ENCODE measurements at regions not wholly inside any gene's neighbourhood (a gene's known extent, or its start where the extent isn't known, plus 50 kb on each side); places are given as distances from the start of the nearest gene placed in this dataset.
"Not testable (repeated sequence)": the region's sequence is repeated elsewhere in the genome, so short reads cannot be mapped to it uniquely, and the experiment has no call there.

DNA sequence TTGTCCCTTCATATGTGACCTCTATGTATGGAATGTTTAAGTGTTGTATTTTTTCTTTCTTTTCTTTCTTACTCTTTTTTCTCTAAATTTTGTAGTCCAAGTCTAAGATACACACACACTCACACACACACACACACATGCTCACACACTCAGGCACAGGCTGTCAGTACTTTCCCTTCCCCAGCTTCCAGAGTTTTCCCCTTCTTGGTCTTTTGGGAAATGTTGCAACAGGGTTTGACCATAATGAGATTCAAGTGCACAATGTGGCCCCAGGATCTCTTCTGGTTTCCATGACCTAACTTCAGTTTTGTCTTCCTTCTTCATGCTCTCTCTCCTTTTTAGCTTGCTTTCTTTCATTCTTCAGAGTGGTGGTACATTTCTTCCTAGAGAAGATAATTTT lies 289.8 kb upstream of the FOXF1 start:
- no peak for DNase-seq

DNA sequence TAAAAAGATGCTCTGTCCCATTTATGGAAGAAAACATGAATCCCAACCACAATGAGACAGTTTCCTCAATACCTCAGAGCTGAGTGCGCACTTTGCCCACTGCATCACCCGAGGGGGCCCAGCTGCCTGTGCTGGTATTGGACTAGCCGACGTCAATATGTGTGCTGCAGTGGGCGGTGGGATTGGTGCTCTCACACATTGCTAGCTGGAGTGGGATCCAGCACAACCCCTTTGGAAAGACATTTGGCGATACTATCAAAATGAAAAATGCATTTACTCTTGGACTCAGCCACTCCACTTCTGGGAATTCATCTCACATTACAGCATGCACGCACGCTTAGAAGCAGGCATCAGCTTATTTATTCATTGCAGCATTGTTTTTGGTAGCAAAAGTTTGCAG lies 289.2 kb upstream of the FOXF1 start:
- DNase-seq, result no peak

DNA sequence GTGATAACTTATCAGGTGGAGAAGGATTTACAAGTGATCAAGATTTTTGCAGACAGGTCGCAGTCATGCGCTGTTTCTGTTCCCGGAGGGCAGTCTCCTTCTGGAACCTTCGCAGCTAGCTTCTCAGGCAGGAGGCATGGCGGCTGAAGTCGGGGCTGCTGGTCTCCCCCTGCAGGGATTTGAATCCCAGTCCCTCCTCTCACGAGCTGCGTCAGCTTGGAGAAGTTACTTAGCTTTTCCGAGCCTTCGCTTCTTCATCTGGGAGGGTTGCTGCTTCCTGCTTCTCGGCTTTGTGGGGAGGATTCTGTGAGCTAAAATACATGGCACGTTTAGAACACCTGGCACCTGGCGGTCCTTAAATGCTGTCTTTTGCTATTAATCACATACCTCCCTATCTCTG lies 287.8 kb upstream of the FOXF1 start:
- DNase-seq, result no peak

DNA sequence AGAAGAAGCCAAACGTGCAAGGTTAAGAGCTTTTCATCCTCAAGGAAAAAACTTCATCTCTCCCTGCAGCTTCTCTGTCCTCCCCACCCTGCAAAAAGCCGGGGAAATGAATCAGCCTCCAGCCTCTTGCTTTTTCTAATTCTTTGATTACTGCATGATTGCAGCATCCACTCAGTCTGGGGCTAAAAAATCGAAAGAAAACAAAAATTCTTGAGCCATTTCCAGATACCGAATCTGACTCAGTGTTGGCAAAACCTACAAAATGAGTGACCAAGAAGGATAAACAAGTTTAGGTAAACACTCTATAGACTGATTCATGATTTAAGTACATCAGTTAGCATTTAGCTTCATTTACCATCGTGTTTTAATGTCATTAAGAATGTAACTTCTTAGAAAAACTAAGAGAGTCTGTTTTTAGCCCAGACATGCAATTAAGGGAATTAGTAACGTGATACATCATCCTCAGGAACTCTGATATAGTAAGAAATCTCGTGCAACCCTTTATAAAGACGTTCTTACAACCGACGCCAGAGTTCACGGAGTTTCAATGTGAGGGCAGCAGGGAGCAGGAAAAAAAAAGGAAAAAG lies 287.3 kb upstream of the FOXF1 start:
- DNase-seq, result no peak

DNA sequence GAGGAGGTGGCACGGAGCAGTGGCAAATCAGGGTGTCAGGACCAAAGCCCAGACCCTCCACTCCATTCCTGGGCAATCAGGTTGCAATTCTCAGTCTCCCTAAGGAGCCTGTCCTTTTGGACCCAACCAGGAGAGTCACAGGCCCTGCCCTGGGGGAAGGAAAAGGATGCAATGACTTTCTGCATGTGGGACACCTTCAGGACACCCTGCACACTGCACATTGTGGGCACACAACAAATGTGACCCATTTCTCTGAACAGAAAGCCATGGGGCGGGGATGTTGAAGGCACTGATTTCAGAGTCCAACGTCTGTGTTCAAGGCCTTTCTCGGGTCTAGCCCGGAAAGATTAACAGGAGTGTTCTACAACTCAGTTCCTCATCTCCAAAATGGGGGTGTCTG lies 286.2 kb upstream of the FOXF1 start:
- DNase-seq, result no peak

DNA sequence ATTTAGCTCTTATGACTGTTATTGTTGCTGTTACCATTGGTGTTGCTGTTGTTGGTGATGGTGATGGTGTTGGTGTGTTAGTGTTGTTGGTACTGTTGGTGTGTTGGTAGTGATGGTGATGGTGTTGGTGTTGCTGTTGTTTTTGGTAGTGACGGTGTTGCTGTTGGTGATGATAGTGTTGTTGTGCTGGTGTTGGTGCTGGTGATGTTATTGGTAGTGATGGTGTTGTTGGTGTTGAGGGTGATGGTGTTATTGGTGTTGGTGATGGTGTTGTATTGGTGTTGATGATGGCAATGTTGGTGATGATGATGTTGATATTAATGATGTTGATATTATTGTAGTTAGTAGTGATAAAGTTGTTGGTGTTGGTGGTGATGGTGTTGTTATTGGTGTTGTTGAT lies 285.7 kb upstream of the FOXF1 start:
- no peak for DNase-seq

DNA sequence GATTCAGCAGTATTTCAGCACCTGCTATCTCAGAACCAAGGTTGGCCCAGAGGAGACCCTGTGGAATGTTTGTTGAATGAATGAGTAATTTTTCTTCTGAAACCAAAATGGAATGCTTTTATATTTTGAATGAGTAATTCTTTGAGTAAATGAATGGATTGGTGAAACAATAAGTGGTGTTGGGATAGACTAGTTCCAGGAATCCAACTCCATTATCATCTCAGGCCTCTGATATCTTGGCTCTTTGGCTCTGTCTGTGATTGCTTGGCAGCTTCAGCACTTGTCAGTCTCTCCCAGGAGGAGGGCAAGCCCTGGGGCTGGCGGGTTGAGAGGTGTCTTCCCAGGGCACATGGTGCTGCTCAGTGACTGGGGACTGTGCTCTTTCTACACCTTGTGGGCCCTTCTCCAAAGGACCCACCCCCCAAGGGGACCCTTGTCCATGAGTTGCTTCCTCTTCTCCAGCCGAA lies 284.4 kb upstream of the FOXF1 start:
- no peak for DNase-seq

DNA sequence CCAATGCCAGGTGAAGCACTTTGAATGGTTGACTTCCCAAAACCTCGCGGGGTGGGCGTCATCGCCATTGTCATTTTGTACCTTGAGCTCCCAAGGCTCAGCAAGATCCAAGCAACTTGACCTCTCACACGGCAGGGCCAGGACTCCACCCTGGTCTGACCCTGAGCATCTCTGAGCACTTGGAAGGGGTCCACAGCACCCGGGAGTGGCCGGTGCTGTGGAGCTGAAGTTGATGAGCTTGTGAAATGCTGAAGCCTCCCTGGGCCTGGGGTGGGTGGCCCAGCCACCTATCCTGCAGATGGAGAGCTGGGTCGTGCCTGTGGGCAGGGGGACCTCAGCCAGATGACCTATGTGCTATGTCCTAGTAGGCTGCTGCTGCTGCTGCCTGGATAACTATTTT lies 283.3 kb upstream of the FOXF1 start:
- DNase-seq, result no peak

DNA sequence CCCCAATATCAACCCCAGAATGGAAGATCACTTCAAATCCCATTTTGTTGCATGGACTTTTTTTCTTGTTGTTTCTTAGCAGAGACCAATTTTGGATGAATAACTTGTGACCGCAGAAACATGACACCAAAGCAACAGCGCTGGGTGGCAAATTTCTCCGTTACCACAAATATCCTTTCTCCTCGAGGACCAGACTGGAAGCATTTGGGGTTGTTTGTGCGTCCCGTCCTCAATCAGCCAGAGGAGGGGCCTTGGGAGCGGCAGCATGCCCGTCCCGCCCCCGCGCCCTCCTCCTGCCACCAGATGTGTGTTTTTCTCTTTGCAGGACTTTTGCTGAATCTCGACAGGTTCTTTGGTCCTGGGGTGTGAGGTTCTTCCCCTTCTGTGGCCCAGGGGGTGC lies 282.5 kb upstream of the FOXF1 start:
- no peak for DNase-seq

DNA sequence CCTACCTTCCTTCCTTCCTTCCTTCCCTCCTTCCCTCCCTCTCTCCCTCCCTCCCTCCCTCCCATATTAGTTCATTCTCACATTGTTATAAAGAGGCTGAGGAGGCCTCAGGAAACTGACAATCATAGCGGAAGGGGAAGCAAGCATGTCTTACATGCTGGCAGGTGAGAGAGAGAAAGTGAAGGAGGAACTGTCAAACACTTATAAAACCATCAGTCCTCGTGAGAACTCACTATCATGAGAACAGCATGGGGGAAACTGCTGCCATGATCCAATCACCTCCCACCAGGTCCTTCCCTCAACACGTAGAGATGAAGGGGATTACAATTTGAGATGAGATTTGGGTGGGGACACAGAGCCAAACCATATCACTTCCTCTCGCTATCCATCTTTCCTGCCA lies 281.6 kb upstream of the FOXF1 start:
- no peak for DNase-seq

DNA sequence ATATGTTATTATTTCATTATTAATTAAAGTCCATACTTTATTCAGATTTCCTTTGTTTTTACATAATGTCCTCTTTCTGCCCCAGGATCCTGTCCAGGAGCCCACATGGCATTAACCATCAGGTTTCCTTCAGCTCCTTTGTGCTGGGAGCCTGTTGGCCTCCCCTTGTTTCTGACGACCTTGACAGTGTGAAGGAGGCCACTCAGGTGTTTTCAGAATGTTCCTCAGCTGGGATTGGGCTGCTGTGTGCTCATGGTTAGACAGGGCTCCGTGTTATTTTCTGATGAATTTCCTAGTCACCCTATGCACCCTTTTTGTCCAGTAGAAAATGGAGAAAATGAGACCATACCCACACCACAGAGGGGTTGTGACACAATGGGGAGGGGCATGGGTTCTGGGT lies 281.0 kb upstream of the FOXF1 start:
- no peak for DNase-seq

DNA sequence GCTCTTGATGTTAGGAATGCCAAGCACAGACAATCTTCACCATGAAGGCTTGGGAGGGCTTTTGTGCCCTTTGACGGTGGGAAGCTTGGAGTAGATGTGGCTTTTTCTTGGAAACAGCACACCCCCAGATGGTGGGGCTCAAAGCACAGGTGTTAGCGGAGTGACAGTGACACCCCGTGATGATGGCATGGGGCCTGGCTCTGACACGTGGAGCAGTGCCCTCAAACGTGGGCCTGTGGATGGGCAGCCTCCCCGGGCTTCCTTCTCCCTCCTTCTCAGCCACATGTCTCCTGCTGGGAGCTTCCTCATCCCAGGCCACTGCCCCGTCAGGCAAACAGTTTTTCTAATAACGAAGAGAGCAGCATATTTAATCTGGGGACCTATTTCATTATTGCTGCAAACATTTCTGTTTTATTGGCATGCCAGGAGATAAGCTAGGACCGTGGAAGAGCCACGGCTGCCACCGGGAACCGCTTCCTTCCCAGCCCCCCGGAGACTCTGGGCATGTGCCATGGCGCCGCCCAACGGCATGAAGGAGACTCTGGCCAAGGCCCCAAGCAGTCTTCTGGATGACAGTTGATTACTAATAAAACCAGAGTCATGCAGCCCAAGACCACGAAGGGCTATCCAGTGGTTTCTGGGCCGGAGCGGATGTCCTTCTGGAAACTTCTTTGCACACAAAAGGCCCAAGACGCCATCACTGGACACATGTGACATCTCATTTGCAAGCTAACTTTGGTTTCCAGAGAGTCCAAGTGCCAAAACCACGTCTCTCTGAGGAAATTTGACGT lies 280.3 kb upstream of the FOXF1 start:
- no peak for DNase-seq

DNA sequence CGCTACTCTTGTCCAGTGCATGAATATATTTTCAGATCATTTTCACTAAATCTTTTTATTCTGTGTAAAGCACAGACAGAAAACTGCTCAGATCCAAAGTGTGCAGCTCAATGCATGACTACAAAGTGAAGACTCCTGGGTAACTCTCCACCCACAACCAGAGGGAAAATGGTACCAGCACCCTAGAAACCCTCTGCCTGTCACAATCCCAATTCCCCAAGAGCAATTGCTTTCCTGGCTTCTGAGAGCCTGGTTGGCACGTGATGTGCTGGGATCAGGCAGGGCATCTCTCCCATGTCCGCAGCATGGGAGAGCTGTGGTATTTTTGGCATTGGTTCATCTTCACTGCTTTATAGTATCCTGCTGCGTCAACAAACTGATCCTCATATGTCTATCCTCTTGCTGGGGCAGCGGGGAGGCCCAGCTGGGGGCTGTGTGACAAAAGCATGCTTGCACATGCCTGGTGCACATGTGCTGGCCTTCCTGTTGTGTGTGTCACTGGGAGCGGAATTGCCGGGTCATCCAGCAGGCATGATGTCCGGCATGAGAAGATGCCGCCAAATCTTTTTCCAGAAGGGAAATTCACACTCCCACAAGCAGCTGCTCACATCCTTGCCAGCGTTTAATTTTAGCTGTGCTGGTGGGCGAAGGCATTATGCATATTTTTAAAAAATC lies 278.9 kb upstream of the FOXF1 start:
- DNase-seq, result no peak

DNA sequence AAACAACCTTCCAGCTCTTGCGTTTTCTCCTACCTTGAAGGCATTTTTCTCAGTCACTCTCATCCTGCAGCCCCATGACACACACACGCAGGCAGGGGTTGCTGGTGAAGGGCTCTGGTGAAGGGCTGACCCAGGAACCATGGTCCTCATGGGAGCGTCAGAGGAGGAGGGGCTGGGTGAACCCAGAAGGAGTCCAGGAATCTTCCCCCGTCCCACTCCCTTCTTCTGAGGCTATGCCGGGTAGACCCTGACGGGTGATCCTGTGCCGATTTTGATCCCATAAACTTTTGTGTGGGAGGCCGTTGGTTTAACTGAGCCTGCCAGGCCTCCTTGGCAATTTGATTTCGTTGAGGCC lies 278.4 kb upstream of the FOXF1 start:
- no peak for DNase-seq

DNA sequence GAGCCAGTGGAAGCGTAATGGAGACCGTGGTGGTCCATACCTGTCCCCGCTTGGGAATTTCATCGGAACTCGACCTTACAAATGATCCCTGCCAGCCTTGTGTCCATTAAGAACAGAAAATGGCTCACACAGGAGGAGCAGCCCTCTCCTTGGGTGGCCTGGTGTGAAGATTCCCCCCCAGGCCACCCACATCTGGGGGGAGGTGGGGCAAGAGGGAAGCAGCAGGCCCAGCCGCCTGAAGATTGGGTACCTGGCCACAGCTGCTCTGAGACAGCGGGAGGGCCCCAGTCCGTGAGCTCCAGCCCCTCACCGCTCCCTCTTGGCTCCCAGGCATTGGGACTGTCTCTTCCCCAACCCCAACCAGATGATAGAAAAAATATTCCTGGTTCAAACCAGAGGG lies 277.8 kb upstream of the FOXF1 start:
- DNase-seq, result no peak

DNA sequence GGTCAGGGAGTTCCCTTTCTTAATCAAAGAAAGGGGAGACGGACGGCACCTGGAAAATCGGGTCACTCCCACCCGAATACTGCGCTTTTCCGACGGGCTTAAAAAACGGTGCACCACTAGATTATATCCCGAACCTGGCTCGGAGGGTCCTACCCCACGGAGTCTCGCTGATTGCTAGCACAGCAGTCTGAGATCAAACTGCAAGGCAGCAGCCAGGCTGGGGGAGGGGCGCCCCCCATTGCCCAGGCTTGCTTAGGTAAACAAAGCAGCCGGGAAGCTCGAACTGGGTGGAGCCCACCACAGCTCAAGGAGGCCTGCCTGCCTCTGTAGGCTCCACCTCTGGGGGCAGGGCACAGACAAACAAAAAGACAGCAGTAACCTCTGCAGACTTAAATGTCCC lies 276.8 kb upstream of the FOXF1 start:
- DNase-seq, result not testable (repeated sequence)

DNA sequence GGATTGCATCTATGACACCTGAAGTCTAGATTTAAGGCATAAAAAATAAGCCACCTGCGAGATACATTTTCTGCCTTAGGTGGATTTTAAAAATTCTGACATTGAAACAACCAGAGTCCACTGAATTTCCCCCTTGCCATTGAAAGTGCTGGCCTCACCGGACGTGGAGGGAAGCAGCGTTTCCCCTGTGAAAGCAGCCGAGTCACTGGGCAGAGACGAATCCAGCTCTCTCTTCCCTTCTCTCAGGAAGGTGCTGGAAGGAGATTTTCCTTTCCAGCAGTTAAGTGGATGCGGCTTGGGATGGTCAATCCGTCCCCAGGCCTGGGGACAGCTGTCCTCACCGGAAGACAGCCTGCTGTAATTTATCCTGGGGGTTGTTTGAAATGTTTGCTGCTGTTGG lies 270.9 kb upstream of the FOXF1 start:
- no peak for DNase-seq

DNA sequence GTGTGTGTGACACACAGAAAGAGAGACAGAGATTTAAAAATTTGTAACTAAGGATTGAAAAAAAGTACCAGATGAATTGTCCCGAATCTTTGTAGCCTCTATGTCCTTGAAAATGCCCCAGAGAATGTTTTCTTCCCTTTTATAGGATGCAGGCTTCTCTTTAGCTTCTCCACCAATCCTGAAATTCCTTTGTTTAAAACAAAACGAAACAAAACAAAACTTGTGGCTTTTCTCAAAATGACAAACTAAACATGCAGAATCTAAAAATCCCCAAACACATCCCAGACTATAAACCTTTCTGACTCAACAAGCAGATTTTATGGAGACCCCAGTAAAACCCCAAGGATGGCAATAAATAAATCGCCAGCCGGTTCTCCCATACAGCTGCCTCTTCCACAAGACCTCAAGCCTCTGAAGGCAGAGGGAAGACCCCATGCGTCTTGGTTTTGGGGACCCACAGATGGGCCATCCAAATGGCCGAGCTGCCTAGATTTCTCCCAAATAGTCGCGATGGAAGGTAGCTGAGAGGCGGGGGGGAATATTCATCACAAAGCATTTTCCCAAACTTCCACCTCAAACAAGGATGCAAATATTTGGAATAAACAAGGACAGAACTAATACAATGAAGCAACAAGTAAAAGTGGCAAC lies 269.5 kb upstream of the FOXF1 start:
- DNase-seq, result no peak

DNA sequence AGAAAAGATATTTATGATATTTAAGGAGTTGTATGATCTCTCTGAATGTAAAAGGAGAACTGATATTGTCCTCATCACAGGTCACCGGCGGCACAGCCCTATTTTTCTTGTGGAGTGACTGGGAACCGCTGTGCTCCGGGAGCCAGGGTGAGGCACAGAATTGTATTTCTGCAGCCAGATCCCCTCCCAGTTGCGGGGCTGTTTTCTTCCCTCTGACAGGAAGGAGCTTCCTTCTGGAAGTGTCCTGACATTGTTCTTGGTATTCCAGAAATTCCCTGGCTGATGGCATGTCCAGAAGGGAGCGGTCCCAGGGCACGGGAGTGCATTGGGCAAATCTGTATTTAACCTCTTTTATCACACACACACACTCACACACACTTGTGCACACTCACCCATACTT lies 268.6 kb upstream of the FOXF1 start:
- no peak for DNase-seq

DNA sequence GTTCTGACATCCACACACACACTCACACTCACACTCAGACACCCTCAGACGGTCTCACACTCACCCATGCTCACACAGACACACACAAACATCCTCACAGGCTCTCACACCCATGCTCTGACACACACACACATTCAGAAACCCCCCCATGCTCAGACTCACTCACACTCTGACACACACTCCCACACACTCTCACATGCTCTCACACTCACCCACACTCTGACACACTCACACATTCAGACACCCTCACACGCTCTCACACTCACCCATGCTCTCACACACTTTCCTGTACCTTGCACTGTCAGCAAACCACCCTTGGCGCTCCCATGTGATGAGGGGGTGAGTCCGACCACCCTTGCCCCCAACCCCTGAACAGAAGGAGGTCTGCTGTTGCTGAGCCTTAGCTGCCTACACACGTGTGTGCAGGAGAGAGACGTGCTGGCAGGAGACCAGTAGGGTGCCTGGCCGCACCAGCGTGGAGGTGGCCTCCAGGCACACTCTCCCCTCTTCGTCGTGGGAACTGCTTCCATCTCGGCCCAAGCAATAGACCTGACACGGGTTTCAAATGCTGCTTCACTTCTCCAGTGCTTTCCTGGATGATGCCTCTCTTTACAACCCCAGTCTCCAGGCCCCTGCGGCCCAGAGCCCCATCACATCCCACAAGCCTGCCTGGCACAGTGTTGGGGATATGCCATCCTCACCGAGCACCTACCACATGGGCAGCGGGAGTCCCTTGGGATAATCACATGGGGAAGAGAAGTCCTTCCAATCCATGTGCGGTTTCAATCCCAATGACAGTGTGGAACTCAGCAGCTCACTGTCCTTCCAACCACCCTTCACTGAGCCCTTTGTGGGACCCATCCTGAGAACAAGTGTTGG lies 267.8 kb upstream of the FOXF1 start:
- DNase-seq, result no peak

DNA sequence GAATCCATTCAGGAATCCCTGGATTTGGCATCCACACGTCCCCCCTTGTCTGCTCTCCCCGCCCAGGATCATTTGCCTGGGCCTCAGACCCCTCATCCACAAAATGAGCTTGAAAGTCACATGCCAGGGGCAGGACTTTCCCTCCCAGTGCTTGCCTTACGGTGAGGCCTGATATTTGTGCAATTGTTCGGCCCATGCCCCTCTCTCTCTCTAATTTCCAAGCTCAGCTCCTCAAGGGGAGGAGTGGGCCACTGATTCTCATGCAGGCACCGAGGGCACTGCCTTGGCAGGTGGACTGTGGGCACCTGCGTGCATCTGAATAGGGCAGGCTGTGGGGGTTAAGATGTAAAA lies 267.2 kb upstream of the FOXF1 start:
- no peak for DNase-seq

DNA sequence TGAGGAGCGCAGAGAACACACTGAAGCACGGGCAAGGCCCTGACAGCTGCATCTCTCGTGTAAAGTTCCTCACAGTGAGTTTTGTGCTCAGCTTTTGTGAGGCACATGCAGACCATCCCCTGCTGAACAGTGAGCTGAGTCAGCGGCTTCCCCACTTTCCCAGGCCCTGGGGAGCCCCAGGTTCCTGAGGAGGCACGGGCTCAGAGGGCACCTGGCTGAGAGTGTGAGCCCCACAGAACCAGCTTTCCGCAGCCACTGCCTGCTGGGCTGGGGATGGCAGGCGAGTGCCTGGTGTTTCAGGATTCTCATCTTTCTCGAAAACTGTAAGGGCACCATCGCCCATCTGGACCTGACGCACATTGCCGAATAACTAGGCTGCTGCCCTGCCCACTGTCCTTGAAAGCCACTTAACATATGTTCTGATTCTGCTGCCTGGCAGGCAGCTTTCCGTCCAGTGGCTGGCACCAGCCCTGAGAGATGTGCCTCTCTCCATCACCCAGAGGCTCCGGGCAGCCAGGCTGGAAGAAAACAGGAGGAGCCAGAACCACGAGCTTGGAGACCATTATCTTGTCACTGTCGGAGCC lies 266.7 kb upstream of the FOXF1 start:
- no peak for DNase-seq

DNA sequence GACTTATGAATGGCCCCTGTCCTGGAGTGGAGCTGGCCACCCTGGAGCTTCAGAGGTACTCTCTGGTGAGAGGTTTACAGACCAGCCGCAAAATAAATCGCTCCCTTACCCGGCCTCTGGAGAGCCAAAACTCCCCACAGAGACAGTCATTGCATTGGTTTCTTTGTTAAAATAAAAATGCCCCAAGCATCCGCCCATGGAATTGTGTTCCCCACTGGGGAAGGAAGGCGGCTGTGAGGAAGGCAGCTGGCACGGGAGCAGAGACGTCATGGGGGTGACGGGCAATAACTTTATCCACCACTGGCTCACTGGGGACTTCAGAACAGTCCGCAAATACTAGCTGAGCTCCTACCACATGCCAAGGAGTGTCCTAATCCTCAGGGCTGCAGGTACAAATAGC lies 266.2 kb upstream of the FOXF1 start:
- DNase-seq, result no peak
